PC-3 (cell line): ENCODE measurements at regions not wholly inside any gene's neighbourhood (a gene's known extent, or its start where the extent isn't known, plus 50 kb on each side); places are given as distances from the start of the nearest gene placed in this dataset.

Source experiments
- ATAC-seq: fragments of 200-7000 bp; cut with Tn5 transposase; 2 replicates; pipeline ENCODE4 v1.9.1; 2020; ENCODE audit warnings: mild to moderate bottlenecking, moderate library complexity
- BruUV-seq: library from RNA; stranded (reverse); fragments of 400-500 nt; replicated peaks from 2 replicates; lab custom pipeline; 2021; lab: Mats Ljungman, UMichigan
- CTCF ChIA-PET: fragments of 300-600 bp; sonication (Branson Sonifier 250); formaldehyde crosslinking; loops from one replicate; lab custom pipeline; 2022; ENCODE audit warnings: antibody characterized with exemption; lab: Charles Lee
- POLR2A ChIA-PET: fragments of 300-600 bp; sonication (Branson Sonifier 250); formaldehyde crosslinking; loops from one replicate; lab custom pipeline; 2022; ENCODE audit warnings: antibody characterized with exemption; ENCODE audit not compliant: unreplicated experiment; lab: Charles Lee
- DNase-seq: peaks from one replicate; pipeline ENCODE4 v3.0.0-alpha.2; 2015
- H2AFZ ChIP-seq: fragments of 300-600 bp; sonication (generic); 2 replicates; pipeline ENCODE4 v1.6.0; 2016; ENCODE audit warnings: antibody characterized with exemption, low read length
- H3F3A ChIP-seq: fragments of 300-600 bp; sonication (generic); one replicate; pipeline ENCODE4 v1.6.0; 2017; ENCODE audit warnings: antibody characterized with exemption, low read length, control low read depth, mild to moderate bottlenecking; ENCODE audit not compliant: unreplicated experiment
- H3K27ac ChIP-seq: fragments of 300-600 bp; sonication (generic); 2 replicates; pipeline ENCODE4 v1.5.1; 2016; ENCODE audit warnings: mild to moderate bottlenecking, low read length
- H3K27me3 ChIP-seq: fragments of 300-600 bp; sonication (generic); 2 replicates; pipeline ENCODE4 v1.6.1; 2016; ENCODE audit warnings: low read length, mixed read lengths
- H3K36me3 ChIP-seq: fragments of 300-600 bp; sonication (generic); 2 replicates; pipeline ENCODE4 v1.6.1; 2016; ENCODE audit warnings: low read depth, mixed run types, low read length, mixed read lengths
- H3K4me1 ChIP-seq: fragments of 300-600 bp; sonication (generic); 2 replicates; pipeline ENCODE4 v1.5.1; 2016; ENCODE audit warnings: low read length; ENCODE audit not compliant: insufficient read depth
- H3K4me2 ChIP-seq: fragments of 300-600 bp; sonication (generic); 2 replicates; pipeline ENCODE4 v1.6.0; 2016; ENCODE audit warnings: low read length
- H3K4me3 ChIP-seq: fragments of 300-600 bp; sonication (generic); 2 replicates; pipeline ENCODE4 v1.5.1; 2016; ENCODE audit warnings: mild to moderate bottlenecking, low read length, mixed read lengths
- H3K79me2 ChIP-seq: fragments of 300-600 bp; sonication (generic); 2 replicates; pipeline ENCODE4 v1.6.1; 2017; ENCODE audit warnings: low read length, mixed read lengths
- H3K9ac ChIP-seq: fragments of 300-600 bp; sonication (generic); 2 replicates; pipeline ENCODE4 v1.6.0; 2016; ENCODE audit warnings: mild to moderate bottlenecking, low read length
- H3K9me2 ChIP-seq: fragments of 300-600 bp; sonication (generic); replicated peaks from 2 replicates; pipeline ENCODE4 v1.6.1; 2016; ENCODE audit warnings: mixed run types, low read length, mixed read lengths
- H3K9me3 ChIP-seq: fragments of 300-600 bp; sonication (generic); 2 replicates; pipeline ENCODE4 v1.6.1; 2016; ENCODE audit warnings: low read length, mixed read lengths
- H4K20me1 ChIP-seq: fragments of 300-600 bp; sonication (generic); 2 replicates; pipeline ENCODE4 v1.6.1; 2016; ENCODE audit warnings: low read length, mixed read lengths
- EZH2 ChIP-seq: fragments of 300-600 bp; sonication (generic); IDR thresholded peaks from one replicate; pipeline ENCODE4 v1.6.1; 2017; ENCODE audit warnings: antibody characterized with exemption, mild to moderate bottlenecking, low read length; ENCODE audit not compliant: unreplicated experiment
- EZH2phosphoT487 ChIP-seq: fragments of 300-600 bp; sonication (generic); IDR thresholded peaks from 2 replicates; pipeline ENCODE4 v1.6.1; 2018; ENCODE audit warnings: mild to moderate bottlenecking, antibody characterized with exemption, low read length, borderline replicate concordance
- intact Hi-C: fragments of 100-400 bp; cut with micrococcal nuclease; formaldehyde crosslinking; loops from 2 replicates; pipeline ENCODE4 v1.9.0; 2023
- TF ChIP-seq, protein P1 (sequence below): fragments of 300-600 bp; sonication (generic); conservative IDR thresholded peaks from 2 replicates; pipeline ENCODE4 v1.5.1; 2017; ENCODE audit warnings: antibody characterized with exemption, low read depth, mild to moderate bottlenecking, low read length

- H3K4me3 ChIP-seq, result no peak overlapping the region
- POLR2A ChIA-PET, result no interaction called here
Observed at GRCh38 chr9:115296831-115297565, 179.0 kb upstream of the TNC start.

DNA sequence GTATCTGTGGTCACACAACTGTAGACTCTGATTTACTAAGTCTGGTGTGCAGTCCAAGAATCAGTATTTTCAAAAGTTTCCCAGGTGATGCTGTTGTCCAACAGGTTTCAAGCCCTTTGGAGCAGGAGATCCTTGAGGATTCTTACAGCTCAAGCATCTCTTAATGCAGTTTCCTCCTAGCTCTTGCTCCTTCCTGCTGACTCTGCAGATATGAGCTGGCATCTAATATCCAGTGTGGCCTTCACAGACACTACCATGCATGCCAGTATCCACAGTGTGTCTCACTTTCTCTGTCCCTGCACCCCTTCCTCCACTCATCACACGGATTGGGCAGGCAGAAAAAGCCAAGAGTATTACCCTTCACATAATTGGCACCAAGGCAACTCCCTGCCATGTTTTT is 182.2 kb upstream of the TNC start:
- Histone ChIP-seq H2AFZ (no peak overlapping the region), H3K79me2 (no peaks in the 10 kb centered on the region), H3K27ac (no peak overlapping the region), H3K27me3 (no peaks in the 10 kb centered on the region), H3F3A (no peaks in the 10 kb centered on the region), H3K9me2 (no peaks in the 10 kb centered on the region), H4K20me1 (no peaks in the 10 kb centered on the region), H3K36me3 (no peaks in the 10 kb centered on the region), H3K4me2 (no peak overlapping the region), H3K4me1 (no peaks in the 10 kb centered on the region), H3K4me3 (no peak overlapping the region), H3K9me3 (no peaks in the 10 kb centered on the region), H3K9ac (no peak overlapping the region)
- ChIA-PET POLR2A (no interaction called here), CTCF (no interaction called here)
- no peak for DNase-seq
- no TSS peak for BruUV-seq
- TF ChIP-seq, protein P1, sequence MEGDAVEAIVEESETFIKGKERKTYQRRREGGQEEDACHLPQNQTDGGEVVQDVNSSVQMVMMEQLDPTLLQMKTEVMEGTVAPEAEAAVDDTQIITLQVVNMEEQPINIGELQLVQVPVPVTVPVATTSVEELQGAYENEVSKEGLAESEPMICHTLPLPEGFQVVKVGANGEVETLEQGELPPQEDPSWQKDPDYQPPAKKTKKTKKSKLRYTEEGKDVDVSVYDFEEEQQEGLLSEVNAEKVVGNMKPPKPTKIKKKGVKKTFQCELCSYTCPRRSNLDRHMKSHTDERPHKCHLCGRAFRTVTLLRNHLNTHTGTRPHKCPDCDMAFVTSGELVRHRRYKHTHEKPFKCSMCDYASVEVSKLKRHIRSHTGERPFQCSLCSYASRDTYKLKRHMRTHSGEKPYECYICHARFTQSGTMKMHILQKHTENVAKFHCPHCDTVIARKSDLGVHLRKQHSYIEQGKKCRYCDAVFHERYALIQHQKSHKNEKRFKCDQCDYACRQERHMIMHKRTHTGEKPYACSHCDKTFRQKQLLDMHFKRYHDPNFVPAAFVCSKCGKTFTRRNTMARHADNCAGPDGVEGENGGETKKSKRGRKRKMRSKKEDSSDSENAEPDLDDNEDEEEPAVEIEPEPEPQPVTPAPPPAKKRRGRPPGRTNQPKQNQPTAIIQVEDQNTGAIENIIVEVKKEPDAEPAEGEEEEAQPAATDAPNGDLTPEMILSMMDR, result no peak
- TF ChIP-seq EZH2phosphoT487 (no peak), EZH2 (no peak)
- no peak for ATAC-seq
- intact Hi-C loops, result no loop called here

More at GRCh38 chr9:115296831-115297565, 179.0 kb upstream of the TNC start:
- intact Hi-C loops, result no loop called here
- CTCF ChIA-PET, result no interaction called here
- no TSS peak for BruUV-seq
- no peak overlapping the region for H3K27ac ChIP-seq
- no peaks in the 10 kb centered on the region for H3K27me3 ChIP-seq
- no peaks in the 10 kb centered on the region for H3K36me3 ChIP-seq
- no peaks in the 10 kb centered on the region for H3K9me2 ChIP-seq
- H3K9ac ChIP-seq, result no peak overlapping the region
- ATAC-seq (no peak), DNase-seq (peak; percentile 7)
- H3K79me2 ChIP-seq, result no peaks in the 10 kb centered on the region
- TF ChIP-seq, protein P1, result no peak
- no peak for TF ChIP-seq EZH2phosphoT487
- TF ChIP-seq EZH2, result no peak
- H2AFZ ChIP-seq, result no peak overlapping the region
- peaks cover 4% of the 10 kb centered on the region; the same call in 1 of the 2 replicates for H3K4me1 ChIP-seq
- H4K20me1 ChIP-seq, result no peaks in the 10 kb centered on the region
- H3F3A ChIP-seq, result no peaks in the 10 kb centered on the region
- H3K4me2 ChIP-seq, result no peak overlapping the region
- no peaks in the 10 kb centered on the region for H3K9me3 ChIP-seq

- Histone ChIP-seq H4K20me1 (no peaks in the 10 kb centered on the region), H3K36me3 (no peaks in the 10 kb centered on the region), H3K27me3 (no peaks in the 10 kb centered on the region), H3K27ac (no peak overlapping the region), H3K9ac (no peak overlapping the region), H3K4me1 (no peaks in the 10 kb centered on the region), H3K9me3 (no peaks in the 10 kb centered on the region), H2AFZ (no peak overlapping the region), H3F3A (no peaks in the 10 kb centered on the region), H3K9me2 (no peaks in the 10 kb centered on the region), H3K79me2 (no peaks in the 10 kb centered on the region), H3K4me3 (no peak overlapping the region), H3K4me2 (no peak overlapping the region)
- TF ChIP-seq EZH2phosphoT487 (no peak), EZH2 (no peak)
- TF ChIP-seq, protein P1, result no peak
- POLR2A ChIA-PET, result no interaction called here
- intact Hi-C loops, result no loop called here
- ATAC-seq (no peak), DNase-seq (no peak)
- no TSS peak for BruUV-seq
- CTCF ChIA-PET, result no interaction called here
Observed at GRCh38 chr9:115300874-115301273, 182.9 kb upstream of the TNC start.
